ENCODE measurements at regions not wholly inside any gene's neighbourhood (a gene's known extent, or its start where the extent isn't known, plus 50 kb on each side); places are given as distances from the start of the nearest gene placed in this dataset.

- Histone ChIP-seq H3K4me1 (replicated peaks in 1 of 2; ENCODE audit: control insufficient read depth in 2 of 2, insufficient read depth in 2 of 2, low read length in 2 of 2) (no peaks in the 10 kb centered on the region), H3K4me3 (no peak overlapping the region), H3K9me3 (replicated peaks; ENCODE audit: control insufficient read depth, insufficient read depth, low read depth, low read length) (no peaks in the 10 kb centered on the region), H3K27me3 (ENCODE audit: control insufficient read depth in 2 of 2, insufficient read depth in 2 of 2, low read length in 2 of 2) (no peaks in the 10 kb centered on the region; a peak in 2 of 5 replicates), H3K79me2 (ENCODE audit: control insufficient read depth, insufficient read depth, low read length) (no peaks in the 10 kb centered on the region), H2AFZ (ENCODE audit: low read depth, low read length) (no peak overlapping the region), H3K27ac (ENCODE audit: extremely low read depth, low read depth, low read length) (no peak overlapping the region), H3K36me3 (ENCODE audit: control insufficient read depth, insufficient read depth, low read length) (no peaks in the 10 kb centered on the region), H3K9me1 (ENCODE audit: control insufficient read depth, insufficient read depth, low read length) (no peaks in the 10 kb centered on the region), H4K20me1 (replicated peaks; ENCODE audit: control insufficient read depth, insufficient read depth, low read length) (no peaks in the 10 kb centered on the region; the same call in 1 of the 2 replicates), H3K4me2 (ENCODE audit: insufficient read depth, low read length) (no peak overlapping the region), H3K9ac (ENCODE audit: insufficient read depth in 1 of 2, low read depth in 2 of 2, low read length in 2 of 2) (no peak overlapping the region)
- in situ Hi-C loops (cut with MboI): no loop called here
- FAIRE-seq (no peak), DNase-seq (ENCODE audit: extremely low read depth in 1 of 4, low spot score in 3 of 4) (no peak), ATAC-seq (no peak)
- no peak for TF ChIP-seq BDP1 (IDR thresholded peaks at IDR 0.05; ENCODE audit: insufficient read depth, insufficient read length)
- TF ChIP-seq DPF2 (IDR thresholded peaks at IDR 0.05): no peak
- no peak for TF ChIP-seq XRCC5 (IDR thresholded peaks at IDR 0.05; ENCODE audit: low read depth, low read length)
- TF ChIP-seq DEAF1 (CRISPR knock-in tag; IDR thresholded peaks at IDR 0.05): no peak
- no peak for TF ChIP-seq KAT7 (CRISPR knock-in tag; IDR thresholded peaks at IDR 0.05; ENCODE audit: borderline replicate concordance)
- TF ChIP-seq SMARCB1 (IDR thresholded peaks at IDR 0.05; ENCODE audit: insufficient read length, low read depth): no peak
- no peak for TF ChIP-seq MXI1 (IDR thresholded peaks at IDR 0.05; ENCODE audit: low read depth, low read length)
- no peak for TF ChIP-seq EP300 (IDR thresholded peaks at IDR 0.05; ENCODE audit: low read length)
- no peak for TF ChIP-seq ZNF23 (CRISPR knock-in tag; IDR thresholded peaks at IDR 0.05)
- no peak for TF ChIP-seq PRPF4 (IDR thresholded peaks at IDR 0.05; ENCODE audit: insufficient read depth, low read depth, low read length, poor library complexity, severe bottlenecking)
- no peak for TF ChIP-seq CBFA2T3 (IDR thresholded peaks at IDR 0.05)
- TF ChIP-seq CHD1 (IDR thresholded peaks at IDR 0.05; ENCODE audit: low read length): no peak
- no peak for TF ChIP-seq NONO (IDR thresholded peaks at IDR 0.05; ENCODE audit: low read depth in 2 of 2, low read length in 1 of 2)
- no peak for TF ChIP-seq HNRNPK (IDR thresholded peaks at IDR 0.05; ENCODE audit: low read depth, low read length, poor library complexity, severe bottlenecking)
- ChIA-PET CTCF (ENCODE audit: low intra/inter-chr PET ratio) (no interaction called here), POLR2A (no interaction called here)
- BruUV-seq (replicated peaks): no TSS peak
- WGBS (ENCODE audit: insufficient coverage, low coverage, missing lambda C conversion rate): 0% methylated on average over 5 of the region's 6 CpGs
- intact Hi-C loops (cut with micrococcal nuclease): no loop called here
Observed at GRCh38 chr12:115230606-115231005, 546.6 kb upstream of the TBX3 start.

All from K562 (cell line).